NCI-H1048 (cell line): ENCODE measurements at regions not wholly inside any gene's neighbourhood (a gene's known extent, or its start where the extent isn't known, plus 50 kb on each side); places are given as distances from the start of the nearest gene placed in this dataset.
"Not testable (repeated sequence)": the region's sequence is repeated elsewhere in the genome, so short reads cannot be mapped to it uniquely, and the experiment has no call there.

Experiments
- DNase-seq: peaks from one replicate; lab custom pipeline; 2025; lab: John Stamatoyannopoulos, UW

GRCh38 chr3:10665592-10665991 lies 150.4 kb upstream of the SLC6A11 start:
- no peak for DNase-seq

GRCh38 chr3:10666621-10667020 lies 149.4 kb upstream of the SLC6A11 start:
- no peak for DNase-seq

- no peak for DNase-seq
Observed at GRCh38 chr3:10667269-10667668, 148.8 kb upstream of the SLC6A11 start.

- no peak for DNase-seq
Observed at GRCh38 chr3:10667901-10668476, 148.0 kb upstream of the SLC6A11 start.

DNA sequence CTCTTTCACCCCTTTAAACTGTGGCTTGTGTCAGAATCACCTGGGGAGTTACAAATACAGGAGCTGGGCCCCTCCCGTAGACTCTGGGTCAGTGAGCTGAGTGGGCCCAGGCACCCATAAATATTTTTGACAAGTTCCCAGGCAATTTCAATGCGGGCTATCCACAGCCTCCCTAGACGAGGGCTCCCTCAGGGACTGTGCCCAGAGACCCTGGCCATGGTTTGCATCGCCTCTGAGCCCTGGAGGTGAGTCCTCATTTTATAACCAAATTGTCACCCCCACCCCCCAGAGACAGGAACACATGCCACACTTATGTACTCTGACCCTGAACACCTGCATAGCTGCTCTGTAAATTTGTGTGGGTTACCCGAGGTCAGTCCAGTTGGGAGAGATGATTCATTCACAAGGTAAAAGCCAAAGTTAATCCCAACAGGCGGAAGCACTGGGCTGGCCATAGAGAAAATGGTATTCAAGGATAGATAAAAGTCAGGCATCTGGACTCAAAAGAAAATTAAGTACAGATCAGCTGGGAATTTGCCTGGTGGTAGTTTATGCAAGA lies 146.5 kb upstream of the SLC6A11 start:
- no peak for DNase-seq

- no peak for DNase-seq
Observed at GRCh38 chr3:10672422-10672821, 143.6 kb upstream of the SLC6A11 start.

GRCh38 chr3:10674578-10674977 lies 141.4 kb upstream of the SLC6A11 start:
- DNase-seq: no peak

DNA sequence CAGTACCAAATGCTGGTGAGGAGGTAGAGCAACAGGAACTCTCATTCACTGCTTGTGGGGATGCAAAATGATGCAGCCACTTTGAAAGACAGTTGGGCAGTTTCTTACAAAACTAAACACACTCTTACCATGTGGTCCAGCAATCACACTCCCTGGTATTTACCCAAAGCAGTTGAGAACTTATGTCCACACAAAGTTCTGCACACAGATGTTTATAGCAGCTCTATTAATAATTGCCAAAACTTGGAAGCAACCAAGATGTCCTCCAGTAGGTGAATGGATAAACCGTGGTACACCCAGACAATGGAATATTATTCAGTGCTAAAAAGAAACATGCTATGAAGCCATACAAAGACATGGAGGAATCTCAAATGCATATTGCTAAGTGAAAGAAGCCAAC lies 139.1 kb upstream of the SLC6A11 start:
- no peak for DNase-seq

GRCh38 chr3:10678796-10679376 lies 137.1 kb upstream of the SLC6A11 start:
- DNase-seq: no peak

DNA sequence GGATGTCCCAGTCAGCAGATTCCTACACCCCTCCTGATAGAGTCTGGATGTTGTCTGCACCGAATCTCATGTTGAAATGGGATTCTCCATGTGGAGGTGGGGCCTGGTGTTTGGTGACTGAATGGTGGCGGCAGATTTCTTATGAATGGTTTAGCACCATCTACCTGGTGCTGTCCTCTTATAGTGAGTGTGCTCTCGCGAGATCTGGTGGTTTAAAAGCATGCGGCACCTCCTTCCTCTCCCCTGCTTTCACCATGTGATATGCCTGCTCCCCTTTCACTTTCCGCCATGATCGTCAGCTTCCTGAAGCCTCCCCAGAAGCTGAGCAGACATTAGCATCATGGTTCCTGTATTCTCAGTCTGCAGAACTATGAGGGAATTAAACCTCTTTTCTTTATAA lies 135.2 kb upstream of the SLC6A11 start:
- no peak for DNase-seq

DNA sequence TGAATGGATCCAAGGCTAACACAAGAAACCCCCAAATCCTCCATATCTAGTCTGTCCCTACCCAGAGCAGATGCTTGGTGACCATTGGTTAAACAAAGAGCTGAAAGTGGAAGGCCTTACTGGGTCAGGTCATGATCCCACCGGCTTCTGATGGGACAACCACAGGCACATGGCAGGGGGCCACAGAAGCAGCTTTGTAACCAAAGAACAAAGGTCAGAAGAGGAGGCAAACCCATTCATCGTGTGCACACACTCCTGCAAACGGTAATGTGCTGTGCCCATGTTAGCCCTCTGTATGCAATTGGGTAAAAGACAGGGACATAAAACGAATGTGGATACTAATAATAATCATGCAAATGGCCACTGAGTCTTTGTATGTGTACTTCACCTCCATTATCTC lies 133.3 kb upstream of the SLC6A11 start:
- no peak for DNase-seq

DNA sequence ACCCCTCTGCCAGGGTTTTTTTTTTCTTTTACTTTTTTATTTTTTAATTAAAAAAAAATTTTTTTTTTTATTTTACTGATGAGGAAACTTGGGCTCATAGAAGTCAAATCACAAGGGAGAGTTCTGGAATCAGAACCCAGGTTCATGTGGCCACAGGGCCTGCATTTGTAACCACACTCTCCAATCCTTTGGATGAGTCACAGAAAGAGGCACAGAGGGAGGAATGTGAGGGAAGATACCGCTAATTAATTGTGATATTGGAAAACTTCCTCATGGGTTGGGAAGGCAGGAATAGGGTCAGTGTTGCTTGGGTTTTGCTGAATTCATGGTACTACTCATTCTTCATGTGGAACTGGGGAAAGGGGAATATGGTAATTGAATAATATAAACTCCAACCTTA lies 132.9 kb upstream of the SLC6A11 start:
- no peak for DNase-seq

GRCh38 chr3:10688126-10688525 lies 127.9 kb upstream of the SLC6A11 start:
- no peak for DNase-seq

DNA sequence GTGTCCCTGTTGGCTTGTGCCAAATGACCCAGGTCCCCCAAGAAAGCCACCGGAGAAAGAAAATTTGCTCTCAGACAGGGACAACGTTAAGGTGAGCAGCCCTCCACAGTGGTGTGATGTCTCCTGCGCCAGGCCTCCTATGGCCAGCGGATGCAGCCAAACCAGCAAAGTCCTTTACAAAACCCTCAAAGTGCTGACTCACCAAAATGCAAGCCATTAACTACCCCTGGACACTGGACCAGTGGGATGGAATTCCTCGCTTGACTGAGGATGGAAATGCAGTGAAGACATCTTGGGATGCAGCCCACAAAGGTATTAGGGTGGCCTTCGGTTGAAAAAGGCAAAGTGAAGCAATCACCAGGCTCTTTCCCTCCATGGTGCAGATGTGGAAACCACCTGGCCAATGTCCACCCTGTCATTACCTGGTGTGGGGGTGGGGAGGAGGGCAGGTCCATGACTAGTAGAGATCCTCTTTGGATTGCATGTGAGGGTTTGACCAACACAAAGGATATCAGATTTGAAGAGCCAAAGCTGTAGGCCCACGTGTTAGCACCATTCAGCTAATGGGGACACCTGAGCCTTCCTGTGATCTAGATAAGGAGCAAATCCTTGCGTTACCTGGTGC lies 127.4 kb upstream of the SLC6A11 start:
- no peak for DNase-seq

DNA sequence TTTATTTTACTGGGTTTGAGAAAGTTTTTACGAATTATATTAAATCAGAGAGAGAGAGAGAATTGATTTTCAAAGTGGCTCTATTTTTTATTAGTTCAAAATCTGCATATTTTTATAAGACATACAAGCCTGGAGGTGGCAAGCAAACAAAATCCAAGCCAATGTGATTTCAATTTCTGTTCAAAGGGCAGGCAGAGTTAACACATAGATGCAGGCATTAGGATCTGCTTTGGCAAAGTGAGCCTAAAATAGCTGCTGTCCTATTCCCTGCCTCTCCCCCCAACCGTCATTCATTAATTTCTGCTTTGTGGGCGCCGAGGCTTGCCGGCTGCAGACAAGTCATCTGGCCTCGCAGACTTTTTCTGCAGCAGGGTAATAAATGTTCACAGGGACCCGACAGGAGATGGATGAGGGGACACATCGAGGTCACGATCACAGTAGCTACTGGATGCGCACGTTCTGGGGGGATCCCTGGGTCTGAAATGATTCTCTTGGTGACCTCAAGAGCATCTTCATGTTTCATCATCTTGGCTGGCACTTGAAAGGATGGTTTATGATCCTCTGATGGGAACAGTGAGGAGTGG lies 123.9 kb upstream of the SLC6A11 start:
- DNase-seq: no peak

DNA sequence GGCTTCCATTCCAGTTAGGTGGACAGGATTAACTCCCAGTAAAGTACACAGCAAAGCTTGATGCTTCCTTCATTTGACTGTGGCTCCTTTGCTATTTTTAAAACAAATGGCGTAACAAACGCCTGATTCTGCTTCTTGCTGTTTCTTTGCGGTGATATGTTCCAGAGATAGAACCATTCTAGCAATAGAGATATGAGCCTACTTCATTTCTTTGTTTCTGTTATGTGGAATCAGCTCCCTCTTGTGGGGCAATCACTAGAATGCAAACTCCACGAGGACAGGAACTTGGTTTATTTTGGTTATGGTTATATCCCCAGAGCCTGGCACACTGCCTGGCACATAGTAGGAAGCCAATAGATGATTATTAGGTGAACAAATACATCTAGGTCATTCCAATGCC lies 122.6 kb upstream of the SLC6A11 start:
- no peak for DNase-seq

GRCh38 chr3:10694179-10694578 lies 121.8 kb upstream of the SLC6A11 start:
- DNase-seq: no peak

GRCh38 chr3:10695186-10695585 lies 120.8 kb upstream of the SLC6A11 start:
- not testable (repeated sequence) for DNase-seq

DNA sequence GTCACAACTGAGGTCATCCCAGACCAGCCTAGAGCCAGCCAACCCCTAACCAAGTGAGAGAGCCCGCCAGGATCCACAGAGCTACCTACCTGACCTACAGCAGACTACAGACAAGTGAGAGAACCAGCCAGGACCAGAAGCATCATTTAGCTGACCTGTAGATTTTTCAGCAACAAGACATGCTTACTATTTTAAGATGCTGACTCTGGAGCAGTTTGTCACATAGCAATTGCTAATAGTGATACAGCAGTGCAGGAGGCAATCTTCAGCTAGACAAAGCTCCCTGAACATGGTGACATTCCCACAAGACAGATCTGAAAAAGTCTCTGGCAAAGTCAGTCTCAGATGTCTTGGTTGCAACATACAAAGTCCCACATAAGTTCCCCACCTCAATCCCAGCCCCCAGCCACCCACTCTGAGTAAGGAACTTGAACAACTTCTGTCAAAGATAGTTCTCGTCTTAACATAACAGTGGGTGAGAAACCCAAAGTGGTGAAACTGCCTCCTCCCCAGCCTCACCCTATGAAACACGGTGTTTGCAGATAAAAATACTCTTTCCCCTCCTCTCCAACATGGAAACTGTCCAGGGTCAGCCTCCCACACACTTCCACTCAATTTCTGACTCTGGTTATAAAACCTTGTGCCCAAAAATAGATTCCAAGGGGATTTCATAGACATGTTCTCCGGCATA lies 120.3 kb upstream of the SLC6A11 start:
- DNase-seq: no peak

DNA sequence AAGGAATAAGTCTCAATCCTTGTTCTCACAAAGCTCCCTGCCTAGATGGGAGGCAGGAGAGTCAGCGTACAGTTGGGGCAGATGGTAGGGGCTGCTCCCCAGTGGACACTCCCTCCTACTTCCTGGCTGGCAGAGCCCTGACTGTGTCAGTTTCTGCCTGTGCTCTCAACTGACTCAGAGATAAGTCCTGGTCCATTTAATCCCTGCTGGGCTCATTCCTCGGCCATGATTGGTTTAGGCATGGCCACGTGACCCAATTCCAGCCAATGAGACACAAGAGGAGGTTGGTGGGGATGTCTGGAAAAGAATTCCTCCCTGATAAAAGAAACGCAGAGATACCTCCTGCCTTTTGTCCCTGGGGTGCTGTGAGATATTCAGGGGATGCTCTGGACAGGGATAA lies 118.1 kb upstream of the SLC6A11 start:
- no peak for DNase-seq

DNA sequence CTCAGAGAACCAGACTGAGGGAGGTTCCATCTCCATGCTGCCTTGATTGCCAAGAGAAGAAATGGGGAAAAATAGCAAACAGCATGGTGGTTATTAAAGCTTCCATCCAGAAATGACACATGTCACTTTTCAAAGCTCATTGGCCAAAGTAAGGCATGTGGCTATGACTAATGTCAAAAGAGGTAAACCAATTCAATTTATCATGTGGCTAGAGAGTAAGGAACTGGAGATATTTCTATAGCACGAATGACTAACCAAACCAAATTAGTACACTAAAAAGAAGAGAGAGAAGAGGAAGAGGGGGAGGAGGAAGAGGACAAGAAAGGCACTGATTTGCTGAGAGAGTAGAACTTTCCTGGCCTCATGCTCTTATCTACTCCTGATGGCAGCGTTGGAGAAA lies 115.2 kb upstream of the SLC6A11 start:
- DNase-seq: no peak

DNA sequence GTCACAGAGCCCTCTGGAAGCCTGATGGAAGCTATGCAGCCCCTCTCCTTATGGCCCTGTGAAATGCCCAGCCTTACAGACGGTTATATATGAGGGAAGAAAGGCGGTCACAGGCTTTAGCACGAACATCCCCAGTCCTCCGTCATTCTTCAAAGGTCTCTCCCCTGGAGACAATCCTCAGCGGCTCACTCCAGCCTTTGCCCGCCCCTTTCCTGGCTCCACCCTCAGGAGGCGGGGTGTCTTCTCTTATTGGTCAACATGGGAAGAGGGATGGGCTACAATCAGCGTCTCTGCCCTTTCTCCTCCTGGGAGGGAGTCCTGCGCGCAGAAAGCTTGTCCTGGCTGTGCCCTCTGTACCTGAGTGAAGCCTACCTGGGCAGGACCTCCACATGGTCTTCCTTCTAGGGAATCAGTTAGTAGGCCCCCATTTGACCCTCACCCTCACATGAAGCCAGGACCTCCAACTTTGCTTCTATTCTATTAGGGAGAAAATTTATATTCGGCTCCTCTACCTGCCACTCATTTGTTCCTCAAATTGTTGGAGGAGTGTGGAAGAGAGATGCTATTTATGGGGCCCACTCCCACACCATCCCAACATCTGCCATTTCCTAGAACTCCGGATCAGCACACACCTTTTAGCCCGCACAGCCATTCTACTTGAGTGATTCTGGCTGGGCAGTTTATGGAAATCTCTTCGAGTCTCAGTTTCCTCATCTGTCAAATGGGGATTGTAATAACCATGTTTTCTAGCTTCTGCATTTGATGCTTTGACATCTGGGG lies 112.9 kb upstream of the SLC6A11 start:
- no peak for DNase-seq
